T-helper 2 cell treated with Interferon-gamma antibody and Interleukin-4, amounts not matched to agents 100 ng/mL and 5 ng/mL, for 36 hours (primary cell): ENCODE measurements at regions not wholly inside any gene's neighbourhood (a gene's known extent, or its start where the extent isn't known, plus 50 kb on each side); places are given as distances from the start of the nearest gene placed in this dataset.

Experiments used
- intact Hi-C: fragments of 100-400 bp; cut with micrococcal nuclease; formaldehyde crosslinking; loops from one replicate; pipeline ENCODE4 v1.15.1; 2023

DNA sequence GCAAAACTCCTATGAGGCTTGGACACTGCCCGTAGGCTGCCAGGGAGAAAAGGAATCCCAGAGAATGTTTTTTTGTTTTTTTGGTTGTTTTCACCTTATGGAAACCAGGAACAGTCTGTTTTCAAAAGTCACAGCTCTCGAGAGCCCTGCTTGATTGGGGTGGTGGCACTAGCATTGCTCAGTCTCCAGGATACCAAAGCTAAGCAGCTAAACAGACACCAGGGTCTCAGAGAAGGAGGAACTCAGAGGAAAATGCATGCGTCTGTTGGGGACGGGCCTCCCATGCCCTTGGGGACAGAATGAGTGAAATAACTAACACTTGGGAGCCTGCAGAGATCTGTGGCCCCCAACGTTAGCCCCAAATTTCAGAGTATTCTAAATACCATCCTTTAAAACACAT lies 178.8 kb downstream of the SOX9 start:
- intact Hi-C loops = no loop called here

DNA sequence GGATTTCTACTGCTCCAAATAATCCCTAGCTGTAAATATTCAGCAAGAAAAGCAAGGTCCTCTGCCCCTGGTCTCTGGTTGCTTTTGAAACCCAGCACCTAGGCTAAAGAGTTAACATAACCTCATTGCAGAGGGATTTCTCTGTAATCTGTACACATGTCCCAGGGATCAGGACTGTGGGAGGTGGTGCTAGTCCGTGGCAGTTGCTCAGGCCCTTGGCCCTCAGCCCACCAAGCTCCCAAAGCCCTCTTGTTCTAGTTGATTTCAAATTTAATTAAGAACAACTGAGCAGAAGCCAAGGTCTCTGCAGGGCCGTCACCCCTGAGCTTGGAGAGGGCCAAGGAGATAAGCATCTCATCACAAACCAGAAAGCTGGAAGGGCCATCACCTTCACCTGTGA lies 181.1 kb downstream of the SOX9 start:
- intact Hi-C loops = no loop called here

DNA sequence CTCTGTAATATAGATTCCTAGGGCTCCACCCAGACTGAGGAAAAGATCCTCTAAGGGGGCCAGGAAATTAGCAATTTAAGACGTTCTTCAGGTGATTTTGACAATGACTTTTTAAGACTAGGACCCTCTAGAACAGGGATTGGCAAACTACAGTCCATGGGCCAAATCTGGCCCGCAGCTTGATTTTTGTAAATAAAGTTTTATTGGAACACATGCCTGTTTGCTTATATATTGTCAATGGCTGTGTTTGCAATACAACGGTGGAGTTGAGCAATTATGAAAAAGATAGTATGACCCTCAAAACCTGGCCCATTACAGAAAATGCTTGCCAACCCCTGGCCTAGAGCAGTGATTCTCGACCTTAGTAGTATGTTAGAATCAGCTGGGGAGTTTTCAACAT lies 181.9 kb downstream of the SOX9 start:
- intact Hi-C loops = no loop called here

DNA sequence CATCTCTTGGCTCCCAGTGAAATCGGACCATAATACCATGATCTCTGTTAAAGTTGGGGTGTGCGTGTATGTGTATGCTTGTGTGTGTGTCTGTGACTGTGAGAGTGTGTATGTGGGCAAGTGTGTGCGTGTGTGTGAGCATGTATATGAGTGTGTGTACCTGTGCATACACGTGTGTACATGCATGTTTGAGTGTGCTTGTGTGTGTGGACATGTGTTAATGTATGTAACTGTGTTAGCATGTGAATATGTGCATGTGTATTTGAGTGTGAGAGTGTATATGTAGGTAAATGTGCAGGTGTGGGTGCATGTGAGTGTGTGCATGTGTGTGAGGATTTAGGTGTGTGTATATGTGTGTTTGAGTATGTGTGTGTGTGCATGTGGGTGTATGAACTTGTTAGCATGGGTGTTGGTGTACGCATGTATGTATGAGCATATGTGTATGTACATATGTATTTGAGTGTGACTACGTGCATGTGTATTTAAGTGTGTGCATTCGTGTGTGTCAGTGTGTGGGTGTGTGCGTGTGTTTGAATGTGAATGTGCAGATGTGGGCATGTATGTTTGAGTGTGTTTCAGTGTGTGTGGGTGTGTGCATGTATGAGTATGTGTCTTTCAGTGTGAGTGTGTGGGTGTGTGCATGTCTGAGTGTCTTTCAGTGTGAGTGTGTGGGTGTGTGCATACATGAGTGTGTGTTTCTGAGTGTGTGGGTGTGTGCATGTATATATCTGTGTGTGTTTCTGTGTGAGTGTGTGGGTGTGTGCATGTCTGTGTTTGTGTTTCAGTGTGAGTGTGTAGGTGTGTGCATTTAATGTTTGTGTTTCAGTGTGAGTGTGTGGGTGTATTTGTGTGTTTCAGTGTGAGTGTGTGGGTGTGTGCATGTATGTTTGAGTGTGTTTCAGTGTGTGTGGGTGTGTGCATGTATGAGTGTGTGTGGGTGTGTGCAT lies 183.2 kb downstream of the SOX9 start:
- intact Hi-C loops = no loop called here

DNA sequence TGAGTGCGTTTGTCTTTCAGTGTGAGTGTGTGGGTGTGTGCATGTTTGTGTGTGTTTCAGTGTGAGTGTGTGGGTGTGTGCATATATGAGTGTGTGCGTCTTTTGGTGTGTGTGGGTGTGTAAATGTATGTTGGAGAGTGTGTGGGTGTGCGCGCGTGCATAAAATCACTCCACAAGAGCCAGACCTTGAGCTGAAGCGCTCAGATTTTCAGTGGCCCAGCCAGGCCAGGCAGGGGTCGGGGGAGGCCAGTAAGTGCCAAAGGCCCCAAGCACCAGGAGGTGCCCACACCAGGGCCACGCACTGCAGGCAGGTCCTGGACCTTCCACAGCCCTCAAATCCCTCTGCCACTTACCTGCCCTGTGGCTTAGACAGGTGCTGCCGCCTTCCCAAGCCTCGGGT lies 184.0 kb downstream of the SOX9 start:
- intact Hi-C loops = no loop called here

DNA sequence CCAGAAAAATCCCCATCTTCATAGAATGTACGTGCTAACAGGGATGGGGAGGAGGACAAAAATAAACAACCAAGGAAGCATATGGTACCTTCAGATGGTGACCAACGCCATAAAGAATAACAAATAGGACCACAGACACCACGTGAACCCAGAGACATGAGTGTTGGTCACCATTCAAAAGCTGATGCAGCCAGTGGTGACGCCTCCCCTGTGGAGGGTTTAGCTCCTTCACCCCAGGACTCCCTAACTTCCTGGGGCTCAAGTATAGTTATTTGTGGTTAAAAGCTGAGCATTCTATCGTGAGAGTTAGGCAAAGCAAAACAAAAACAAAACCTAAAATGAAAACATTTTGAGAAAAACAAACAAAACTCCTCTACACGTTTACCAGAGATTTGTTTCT lies 184.7 kb downstream of the SOX9 start:
- intact Hi-C loops = no loop called here

DNA sequence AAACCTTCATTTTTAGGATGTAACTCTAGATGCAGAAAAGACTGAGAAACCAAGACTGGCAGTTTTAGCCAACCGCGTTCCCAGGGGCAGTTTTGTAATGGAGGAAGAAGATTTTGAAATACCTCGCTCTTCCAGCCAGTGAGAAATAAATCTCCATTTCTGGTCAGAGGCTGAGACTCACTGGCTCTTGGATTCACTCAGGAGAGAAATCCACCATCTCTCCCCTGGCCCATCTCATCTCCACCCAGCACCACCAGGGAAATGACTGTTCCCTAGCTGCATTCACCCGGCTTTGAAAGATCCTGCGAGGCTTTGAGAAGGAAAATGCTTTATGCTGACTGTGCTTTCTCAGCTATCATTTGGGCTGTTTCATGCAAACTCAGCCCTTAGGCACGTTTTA lies 185.2 kb downstream of the SOX9 start:
- intact Hi-C loops = no loop called here

DNA sequence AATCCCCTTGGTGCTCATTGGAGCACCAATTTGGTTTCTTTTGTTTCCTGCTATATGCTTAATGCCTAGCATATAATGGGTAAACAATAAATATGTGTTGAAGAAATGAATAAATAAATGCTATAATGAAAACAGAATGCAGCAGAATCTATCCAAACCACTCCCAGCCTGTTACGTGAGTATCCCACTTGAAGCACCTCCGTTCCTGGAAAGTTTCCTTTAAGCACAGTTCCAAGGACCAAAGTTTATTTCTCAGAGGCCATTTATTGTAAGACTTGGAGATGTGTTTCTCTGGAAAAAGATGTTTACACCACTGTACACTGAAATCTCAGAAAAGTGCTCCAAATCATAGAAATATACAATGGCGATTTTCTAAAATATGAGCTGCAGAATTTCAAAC lies 187.0 kb downstream of the SOX9 start:
- intact Hi-C loops = no loop called here

DNA sequence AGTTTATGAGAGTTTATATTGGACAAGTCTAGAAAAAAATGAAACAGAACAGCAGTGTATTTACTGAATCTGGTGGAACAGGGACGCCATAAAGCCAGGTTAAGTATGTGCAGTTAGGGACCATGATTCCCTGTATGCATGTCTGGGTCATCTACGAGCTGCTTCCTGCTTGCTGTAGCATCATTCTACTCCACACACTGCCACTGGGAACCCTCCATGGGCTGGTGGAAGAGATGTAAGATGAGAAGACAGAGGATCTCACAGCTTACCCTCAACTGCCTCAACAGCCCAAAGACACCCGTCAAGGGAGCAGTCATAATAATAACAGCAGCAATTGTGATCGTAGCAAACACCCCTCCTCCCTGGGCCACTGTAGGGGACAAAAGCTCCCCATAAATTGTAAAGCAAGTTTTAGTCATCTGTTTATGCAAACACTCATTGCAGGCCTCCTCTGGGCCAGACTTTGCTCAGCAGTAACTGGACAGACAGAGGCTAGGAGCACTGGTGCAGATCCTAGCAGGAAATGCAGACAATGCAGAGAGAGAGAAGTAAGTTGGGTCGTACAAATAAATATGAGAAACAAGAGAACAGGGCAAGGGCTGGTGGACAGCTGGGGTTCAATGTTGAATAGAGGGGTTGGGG lies 188.0 kb downstream of the SOX9 start:
- intact Hi-C loops = no loop called here

DNA sequence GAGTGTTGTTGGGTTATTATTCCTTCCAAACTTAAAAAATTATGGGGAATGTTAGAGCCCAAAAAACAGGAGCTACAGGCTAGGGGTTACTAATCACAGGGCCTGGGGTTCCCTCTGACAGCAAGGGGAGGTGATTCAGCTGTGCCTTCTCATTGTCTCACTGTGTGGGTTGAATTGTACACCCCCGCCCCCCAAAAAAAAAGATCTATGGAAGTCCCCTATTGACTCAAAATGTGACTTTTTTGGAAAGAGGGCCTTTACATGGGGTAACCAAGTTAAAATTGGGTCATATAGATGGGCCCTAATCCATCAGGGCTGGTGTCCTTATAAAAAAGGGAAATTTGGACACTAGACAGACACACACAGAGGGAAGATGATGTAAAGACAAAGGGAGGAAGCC lies 190.2 kb downstream of the SOX9 start:
- intact Hi-C loops = no loop called here

DNA sequence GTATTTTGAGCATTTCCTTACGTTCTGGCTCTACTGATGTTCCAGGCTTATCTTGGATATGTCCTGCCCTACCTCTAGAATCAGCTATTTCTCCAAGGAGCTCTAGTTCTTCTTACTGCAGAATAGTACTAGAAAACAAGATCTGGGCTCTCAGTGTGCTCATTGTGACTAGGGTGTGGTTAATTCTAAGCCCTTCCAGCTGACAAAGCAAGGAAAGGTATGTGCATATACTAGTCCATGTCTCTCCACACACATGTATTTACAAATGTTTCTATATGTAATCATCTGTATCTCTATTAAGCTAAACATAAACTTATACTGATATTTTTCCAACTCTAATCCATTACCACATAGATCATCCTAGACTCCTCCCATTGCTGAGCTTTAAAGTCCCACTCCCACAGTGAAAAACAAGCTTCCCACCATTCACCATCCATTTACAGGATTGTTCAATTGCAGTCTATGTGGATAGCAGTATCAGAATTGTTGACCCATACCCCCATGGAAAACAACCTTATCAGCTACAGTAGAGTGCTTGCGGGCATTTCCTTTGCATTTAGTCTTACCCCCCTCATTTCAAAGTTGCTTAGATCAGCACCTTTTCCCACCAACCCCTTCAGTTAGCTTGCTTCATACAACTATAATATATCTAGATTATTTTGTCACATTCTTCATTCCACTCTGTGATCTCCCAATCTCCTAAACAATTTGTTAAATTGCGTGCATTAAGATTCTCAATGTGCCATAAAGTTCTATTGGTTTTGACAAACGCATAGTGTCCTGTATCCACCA lies 194.5 kb downstream of the SOX9 start:
- intact Hi-C loops = no loop called here

DNA sequence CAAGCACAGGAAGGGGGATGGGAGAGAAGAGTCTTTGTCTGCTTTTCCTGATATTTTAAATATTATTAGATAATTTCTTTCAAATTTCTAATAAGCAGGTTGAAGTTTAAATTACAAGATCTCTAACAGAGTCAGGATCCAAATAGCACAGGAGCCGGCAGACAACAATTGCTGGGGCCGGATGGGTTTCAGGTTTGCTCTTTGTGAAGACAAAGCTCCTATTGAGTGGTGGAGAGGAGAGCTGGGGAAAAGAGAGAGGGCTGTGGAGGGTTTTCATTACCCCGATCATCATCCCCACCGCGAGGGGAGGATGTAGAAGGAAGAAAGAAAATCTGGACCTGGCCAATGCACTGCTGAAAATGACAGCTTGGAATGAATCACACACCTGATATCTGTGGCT lies 197.3 kb downstream of the SOX9 start:
- intact Hi-C loops = no loop called here

DNA sequence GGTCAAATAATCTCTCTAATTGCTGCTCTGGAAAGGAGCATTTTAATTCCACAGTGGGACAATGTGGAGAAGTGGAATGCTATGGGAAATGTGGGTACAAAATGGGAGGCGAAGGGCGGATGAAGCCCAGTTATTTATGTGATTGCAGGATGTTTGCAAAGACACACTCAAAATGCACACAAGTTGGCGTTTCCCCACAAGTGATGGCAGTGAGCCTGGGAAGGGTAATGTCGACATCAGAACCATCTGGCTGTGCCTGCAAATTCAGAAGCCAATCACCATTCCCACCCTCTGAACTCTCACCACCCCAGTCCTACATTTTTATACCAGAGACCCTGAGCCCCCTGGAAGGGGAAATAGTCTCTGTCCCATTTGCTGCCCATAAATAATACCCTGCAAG lies 201.1 kb downstream of the SOX9 start:
- intact Hi-C loops = no loop called here

DNA sequence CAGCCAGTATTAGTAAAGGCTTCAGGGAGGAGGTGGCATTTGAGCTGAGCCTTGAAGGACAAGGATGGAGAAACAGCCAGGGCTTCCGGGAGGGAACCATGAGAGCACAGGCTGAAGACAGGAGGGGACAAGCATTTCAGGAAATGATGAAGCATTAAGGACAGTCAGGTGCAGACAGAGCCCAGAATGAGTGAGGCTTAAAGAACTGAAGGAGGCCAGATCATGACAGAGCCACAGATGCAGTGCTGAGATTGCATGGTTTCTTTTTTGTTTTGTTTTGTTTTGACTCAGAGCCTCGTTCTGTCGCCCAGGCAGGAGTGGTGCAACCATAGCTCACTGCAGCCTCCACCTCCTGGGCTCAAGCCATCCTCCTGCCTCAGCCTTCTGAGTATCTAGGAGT lies 211.5 kb downstream of the SOX9 start:
- intact Hi-C loops = no loop called here

DNA sequence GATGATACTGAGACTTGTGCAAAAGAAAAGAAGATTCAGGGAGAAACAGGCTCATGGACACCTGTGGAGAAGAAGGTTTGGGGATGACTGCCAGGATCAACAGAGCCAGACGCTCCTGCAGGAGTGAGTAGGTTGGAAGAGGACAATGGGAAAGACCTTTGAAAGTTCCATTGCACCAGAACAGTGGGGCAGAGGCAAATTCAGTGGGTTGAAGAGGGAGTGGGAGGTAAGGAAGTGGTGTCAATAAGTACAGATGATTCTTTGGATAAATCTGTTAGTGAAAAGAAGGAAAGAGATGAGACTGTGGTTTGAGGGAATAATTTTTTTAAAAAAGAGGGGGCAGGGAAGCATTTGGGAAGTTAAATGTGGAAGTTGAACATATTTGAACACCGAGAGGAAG lies 212.8 kb downstream of the SOX9 start:
- intact Hi-C loops = no loop called here

DNA sequence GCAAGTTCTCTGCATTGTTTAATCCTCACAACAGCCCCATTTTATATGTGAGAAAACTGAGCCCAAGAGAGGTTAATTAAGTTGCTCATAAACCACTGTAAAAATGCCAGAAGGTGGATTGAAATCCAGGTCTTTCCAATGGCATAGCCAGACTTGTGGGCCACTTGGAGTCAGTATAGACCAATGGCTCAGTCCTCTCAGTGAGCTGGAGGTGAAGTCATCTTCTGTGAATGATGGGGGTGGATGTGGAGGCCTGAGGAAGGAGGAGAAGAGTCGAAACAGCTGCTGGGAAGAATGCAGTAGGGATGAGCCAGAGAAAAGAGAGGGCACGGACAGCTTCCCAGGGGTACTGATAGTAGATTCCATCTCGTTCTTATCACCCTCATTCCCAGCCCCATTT lies 213.4 kb downstream of the SOX9 start:
- intact Hi-C loops = no loop called here

DNA sequence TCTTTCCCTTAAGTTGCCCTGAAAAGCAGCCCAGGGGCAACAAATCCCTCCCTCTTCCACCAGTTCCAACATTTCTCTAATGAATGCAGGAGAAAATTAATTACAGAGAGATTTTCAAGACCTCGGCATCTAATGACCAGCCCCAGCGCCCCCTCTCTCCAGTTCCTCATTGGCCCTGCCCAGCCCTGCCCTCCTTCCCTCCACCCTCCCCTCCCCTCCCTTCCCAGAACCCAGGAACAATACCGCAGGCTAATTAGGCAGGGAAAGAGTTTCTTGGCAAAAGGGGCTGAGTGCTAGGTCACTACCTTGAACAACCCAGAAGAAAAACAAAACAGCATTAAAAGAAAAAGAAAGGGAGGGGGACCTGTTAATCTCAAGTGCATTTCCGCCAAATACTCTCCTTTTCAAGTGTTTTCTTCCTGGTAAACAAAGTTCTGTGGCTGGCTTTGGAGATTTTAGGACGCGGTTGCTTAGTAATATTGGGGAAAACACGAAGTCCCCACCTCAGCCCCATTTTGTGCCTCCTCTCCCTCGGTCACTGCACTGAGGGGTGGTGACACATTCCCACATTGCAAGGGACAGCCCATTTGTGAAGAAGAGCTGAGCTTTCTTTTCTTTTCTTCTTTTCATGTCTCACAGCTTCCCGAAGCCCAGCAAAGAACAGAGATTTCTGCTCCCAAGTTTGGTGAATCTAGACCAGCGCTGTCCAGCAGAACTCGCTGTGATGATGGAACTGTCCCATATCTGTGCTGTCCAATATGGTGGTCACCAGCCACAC lies 215.4 kb downstream of the SOX9 start:
- intact Hi-C loops = no loop called here

DNA sequence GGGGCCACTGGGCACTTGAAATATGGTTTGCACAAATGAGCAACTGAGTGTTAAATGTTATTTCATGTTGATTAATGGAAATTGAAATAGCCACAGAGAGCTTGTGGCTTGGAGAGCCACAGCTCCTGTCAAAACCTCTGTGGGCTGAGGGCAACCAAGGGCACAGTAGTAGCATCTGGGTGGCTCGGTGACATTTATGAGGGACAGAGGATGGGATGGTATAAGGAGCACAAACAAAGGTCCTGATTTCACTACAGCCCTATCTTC lies 215.9 kb downstream of the SOX9 start:
- intact Hi-C loops = no loop called here

DNA sequence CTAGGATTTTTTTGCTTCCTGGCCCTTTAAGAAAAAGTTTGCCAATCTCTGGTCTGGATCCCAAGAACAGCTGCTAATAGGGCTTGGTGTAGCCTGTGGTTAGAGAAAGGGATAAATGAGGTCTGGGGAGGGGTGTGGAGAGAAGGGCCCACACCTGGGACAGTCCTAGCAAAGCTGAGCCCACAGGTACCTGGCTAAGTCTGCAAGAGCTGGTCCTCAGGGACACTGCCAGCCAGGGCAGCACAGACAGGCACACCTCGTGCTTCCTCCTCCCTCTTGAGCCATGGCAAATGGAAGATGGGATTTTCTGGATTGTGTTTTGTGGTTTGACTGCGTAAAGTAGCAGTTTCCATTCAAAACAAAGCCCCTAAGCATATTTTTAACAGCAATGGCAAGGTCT lies 217.5 kb downstream of the SOX9 start:
- intact Hi-C loops = no loop called here

DNA sequence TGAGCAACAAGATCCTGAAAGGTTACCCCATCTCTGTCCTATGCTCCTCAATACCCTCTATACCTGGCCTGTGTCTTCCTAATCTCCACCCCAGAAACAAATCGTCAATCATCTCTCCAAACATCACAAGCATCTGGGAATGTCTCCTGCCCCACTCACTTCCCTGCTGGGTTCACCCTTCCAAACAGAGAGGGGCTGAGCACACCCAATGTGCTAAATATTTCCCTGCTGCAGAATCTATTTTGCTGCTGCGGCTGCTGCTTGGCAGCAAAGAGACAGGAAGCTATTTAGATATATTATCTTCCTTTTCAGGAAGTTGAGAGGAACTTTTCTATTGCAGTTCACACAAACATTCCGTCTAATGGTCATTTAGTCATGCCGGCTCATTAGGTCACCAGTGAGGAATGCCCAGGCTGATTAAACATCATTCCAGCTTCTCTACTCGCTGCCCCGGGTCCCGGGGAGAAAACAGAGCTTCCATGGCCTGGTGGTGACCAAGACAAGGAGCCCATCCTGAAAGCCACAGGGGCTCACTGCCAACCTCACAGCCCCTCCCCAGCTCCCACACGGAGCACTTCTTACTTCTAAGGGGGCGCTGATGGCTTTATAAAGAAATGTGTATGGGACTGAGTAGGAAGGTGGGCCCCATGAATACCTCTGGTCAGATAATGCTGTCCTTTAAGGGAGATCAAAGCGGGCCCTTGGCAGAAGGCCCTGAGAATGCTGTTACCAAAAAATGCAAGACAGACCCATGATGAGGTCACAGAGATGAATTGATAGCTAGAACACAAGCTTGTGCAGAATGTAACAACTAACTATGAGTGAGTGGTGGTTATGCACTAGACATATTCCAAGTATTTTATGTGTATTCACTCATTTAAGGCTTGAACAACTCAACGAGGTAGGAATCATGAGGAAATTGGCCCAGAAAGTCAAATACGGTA lies 218.3 kb downstream of the SOX9 start:
- intact Hi-C loops = no loop called here

DNA sequence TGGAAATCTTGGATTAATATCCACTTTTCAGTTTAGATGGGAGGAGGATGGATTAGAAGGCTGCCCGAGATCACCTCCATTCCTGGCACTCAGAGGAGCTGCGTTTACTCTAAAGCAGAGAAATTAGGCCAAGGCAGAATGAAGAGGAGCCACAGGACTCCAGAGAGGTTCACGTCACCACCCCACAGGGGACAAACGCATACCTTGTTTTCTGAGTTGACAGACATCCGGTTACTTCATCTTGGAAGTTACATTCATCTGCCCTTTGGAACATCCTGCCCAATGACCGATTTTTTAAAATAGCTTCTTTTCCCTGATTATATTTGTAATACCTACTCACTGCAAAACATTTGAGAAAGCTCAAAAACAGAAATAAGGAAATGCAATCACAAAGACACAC lies 220.0 kb downstream of the SOX9 start:
- intact Hi-C loops = no loop called here
